Sigmoid colon (tissue), 4 donors: ENCODE measurements at regions not wholly inside any gene's neighbourhood (a gene's known extent, or its start where the extent isn't known, plus 50 kb on each side); places are given as distances from the start of the nearest gene placed in this dataset.

Source experiments
- EP300 ChIP-seq, 4 donors: sonication (generic); formaldehyde crosslinking; IDR thresholded peaks; one replicate each; pipeline ENCODE4 v1.6.1; 2017; ENCODE audit warnings: antibody characterized with exemption in 4 of 4
- POLR2A ChIP-seq, 2 donors: fragments of 450-650 bp; IDR thresholded peaks; one replicate each; pipeline ENCODE4 v1.6.1; 2016; ENCODE audit warnings: antibody characterized with exemption in 2 of 2, mild to moderate bottlenecking in 2 of 2, moderate library complexity in 2 of 2
- POLR2AphosphoS5 ChIP-seq, 4 donors: sonication (generic); formaldehyde crosslinking; IDR thresholded peaks; one replicate each; pipeline ENCODE4 v1.6.1; 2017; ENCODE audit warnings: antibody characterized with exemption in 4 of 4
- TF ChIP-seq, protein P1 (sequence below), 4 experiments: fragments of 450-650 bp in 3 of 4; fragments of 200-600 bp in 1 of 4; IDR thresholded peaks; one replicate each; pipeline ENCODE4 v1.5.1; 2016 to 2019; ENCODE audit warnings: antibody characterized with exemption in 4 of 4, mild to moderate bottlenecking in 3 of 4, moderate library complexity in 2 of 4

- no peak for TF ChIP-seq POLR2A (IDR thresholded peaks at IDR 0.05)
- TF ChIP-seq, protein P1, sequence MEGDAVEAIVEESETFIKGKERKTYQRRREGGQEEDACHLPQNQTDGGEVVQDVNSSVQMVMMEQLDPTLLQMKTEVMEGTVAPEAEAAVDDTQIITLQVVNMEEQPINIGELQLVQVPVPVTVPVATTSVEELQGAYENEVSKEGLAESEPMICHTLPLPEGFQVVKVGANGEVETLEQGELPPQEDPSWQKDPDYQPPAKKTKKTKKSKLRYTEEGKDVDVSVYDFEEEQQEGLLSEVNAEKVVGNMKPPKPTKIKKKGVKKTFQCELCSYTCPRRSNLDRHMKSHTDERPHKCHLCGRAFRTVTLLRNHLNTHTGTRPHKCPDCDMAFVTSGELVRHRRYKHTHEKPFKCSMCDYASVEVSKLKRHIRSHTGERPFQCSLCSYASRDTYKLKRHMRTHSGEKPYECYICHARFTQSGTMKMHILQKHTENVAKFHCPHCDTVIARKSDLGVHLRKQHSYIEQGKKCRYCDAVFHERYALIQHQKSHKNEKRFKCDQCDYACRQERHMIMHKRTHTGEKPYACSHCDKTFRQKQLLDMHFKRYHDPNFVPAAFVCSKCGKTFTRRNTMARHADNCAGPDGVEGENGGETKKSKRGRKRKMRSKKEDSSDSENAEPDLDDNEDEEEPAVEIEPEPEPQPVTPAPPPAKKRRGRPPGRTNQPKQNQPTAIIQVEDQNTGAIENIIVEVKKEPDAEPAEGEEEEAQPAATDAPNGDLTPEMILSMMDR (IDR thresholded peaks at IDR 0.05) = no peak
- no peak for TF ChIP-seq EP300 (IDR thresholded peaks at IDR 0.05)
- TF ChIP-seq POLR2AphosphoS5 (IDR thresholded peaks at IDR 0.05) = no peak
These were observed 82.4 kb upstream of the KLHL29 start for GRCh38 chr2:23302591-23302990.
